Hematopoietic multipotent progenitor cell (in vitro differentiated cells): ENCODE measurements at regions not wholly inside any gene's neighbourhood (a gene's known extent, or its start where the extent isn't known, plus 50 kb on each side); places are given as distances from the start of the nearest gene placed in this dataset.

Experiments used
- DNase-seq, 3 donors: peaks; one replicate each; pipeline ENCODE4 v3.0.0-alpha.2; 2011 to 2015; ENCODE audit warnings: low read depth in 2 of 3, low spot score in 2 of 3

- DNase-seq, result no peak
These were observed 304.9 kb upstream of the DUSP10 start for GRCh38 chr1:222046684-222047263.

- DNase-seq, result no peak
These were observed 303.9 kb upstream of the DUSP10 start for GRCh38 chr1:222045786-222046185.

DNA sequence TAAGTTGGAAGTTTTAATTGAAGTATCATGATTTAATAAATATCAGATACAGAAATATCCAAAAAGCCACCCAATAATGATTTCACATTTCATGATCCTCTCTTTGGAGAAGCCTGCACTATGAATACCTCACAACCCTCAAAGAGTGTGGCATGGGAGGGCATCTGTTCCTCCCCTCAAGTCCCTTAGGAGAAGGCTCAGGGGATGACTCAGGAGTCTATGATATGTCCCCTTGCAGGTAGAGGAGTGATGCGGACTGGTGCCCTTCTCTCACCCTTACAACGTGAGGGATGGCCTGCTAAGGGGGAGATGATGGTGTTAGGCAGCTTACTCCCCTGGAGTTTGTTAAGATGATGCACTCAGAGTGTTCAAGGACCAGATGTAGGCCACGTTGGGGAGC lies 303.3 kb upstream of the DUSP10 start:
- no peak for DNase-seq

GRCh38 chr1:222043444-222044292 lies 301.8 kb upstream of the DUSP10 start:
- DNase-seq, result no peak

GRCh38 chr1:222042120-222042519 lies 300.2 kb upstream of the DUSP10 start:
- DNase-seq, result no peak

DNA sequence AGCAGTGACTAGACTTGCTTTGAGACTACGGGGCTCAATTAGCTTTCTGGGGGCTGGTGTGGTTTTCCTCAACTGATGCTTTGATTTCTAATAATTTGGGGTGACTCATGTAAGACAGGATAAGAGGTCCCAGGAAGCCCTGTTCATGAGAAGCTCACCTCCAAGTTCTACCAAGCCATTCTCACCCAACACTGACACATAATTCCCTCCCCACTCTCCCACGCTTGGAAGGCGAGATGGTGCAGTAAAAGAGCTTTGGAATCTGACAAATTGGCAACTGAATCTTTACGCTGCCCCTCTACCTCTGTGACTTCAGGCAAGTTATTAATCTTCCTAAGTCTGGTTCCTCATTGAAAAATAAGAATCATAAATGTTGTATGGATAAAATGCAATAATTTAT lies 299.1 kb upstream of the DUSP10 start:
- DNase-seq, result no peak

- DNase-seq, result no peak
These were observed 298.4 kb upstream of the DUSP10 start for GRCh38 chr1:222040121-222040805.

DNA sequence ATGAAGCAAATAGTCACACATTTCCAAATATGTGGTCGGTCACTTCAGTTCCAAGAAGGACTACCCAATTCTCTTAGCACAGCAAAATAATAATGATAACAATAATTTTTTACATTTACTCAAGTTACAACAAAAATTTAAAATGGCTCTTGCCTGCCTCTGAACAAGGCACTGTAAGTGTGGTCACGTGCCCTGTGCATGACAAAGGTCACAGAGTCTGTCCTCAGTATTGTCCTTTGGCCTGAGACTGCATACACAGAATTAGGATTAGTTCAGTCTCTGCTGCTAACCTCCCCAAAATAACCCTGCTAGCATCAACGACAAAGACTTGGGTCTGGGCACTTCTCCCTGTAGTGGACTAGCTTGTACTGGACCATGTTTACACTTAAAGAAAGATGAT lies 297.1 kb upstream of the DUSP10 start:
- DNase-seq, result no peak

DNA sequence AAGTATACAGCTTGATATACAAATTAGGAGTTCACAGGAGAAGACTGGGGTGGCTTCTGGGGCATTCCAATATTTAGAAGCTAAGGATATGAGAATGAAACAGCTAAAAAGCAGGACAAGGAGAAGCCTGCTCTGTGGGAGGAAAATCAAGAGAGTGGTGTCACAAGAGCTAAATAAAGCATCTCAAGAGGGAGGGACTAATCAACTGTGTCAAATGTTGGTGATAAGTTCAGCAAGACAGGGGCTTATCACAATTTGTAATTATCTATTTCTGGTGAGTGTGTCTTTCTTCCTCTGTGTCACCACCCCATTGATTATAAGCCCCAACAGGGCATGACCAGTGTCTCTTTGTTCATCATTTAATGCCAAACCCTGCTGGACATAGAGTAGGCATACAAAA lies 295.8 kb upstream of the DUSP10 start:
- no peak for DNase-seq

- DNase-seq, result peak in 1 of 3 donors; percentile 39
These were observed 292.9 kb upstream of the DUSP10 start for GRCh38 chr1:222034790-222035189.

GRCh38 chr1:222033450-222033849 lies 291.6 kb upstream of the DUSP10 start:
- DNase-seq, result no peak

DNA sequence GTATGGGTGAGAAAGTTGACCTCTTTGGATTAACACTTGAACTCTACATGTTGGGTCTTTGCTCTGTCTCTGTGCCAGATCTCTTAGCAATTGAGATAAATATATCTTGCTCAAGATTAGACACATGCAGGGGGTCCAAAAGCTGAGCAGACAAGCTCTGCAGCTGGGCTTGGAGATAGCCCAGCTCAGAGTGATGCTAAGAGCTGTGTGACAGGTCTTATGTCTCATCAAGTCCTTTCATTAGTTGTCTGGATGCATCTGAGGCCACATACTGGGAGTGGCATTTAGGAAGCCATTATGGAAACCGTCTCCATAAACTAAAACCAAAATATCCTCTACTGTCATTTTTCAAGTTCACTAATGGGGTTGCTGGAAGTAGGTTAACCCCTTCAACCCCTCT lies 289.4 kb upstream of the DUSP10 start:
- DNase-seq, result no peak

DNA sequence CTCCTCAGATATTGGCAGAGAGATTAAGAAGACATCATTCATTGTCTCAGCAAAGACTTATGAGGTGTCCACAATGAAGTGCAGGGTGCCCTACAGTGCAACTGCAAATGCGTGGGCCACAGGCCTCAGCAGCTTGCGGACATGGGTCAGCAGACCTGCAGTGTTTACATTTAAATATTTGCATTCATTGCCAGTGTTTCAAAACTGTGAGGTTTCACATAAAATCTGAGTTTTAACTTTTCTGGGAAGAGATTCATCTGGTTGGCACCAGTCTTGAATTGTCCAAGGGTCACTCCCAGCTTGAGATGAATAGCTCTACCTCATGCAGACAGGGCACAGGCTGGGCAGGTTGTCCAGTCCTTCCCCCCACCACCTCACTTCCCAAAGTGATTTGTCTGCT lies 286.8 kb upstream of the DUSP10 start:
- no peak for DNase-seq

DNA sequence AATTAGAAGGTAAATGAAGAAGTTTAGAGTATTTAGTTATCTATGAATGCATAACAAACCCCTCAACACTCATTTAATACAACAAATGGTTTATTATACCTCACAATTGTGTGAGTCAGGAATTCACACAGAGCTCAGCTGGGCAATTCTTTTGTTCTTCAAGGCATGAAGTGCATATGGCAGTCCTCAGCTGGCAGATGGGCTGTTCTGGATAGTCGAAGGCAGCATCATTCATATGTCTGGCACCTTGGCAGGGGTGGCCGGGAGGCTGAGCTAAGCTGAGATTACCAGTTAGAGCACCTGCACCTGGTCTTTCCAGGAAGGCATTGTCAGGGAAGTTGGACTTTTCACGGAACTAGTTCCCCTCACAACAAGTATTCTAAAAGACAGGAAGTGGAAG lies 286.2 kb upstream of the DUSP10 start:
- no peak for DNase-seq

- no peak for DNase-seq
These were observed 284.4 kb upstream of the DUSP10 start for GRCh38 chr1:222026280-222026679.

GRCh38 chr1:222023025-222023424 lies 281.1 kb upstream of the DUSP10 start:
- no peak for DNase-seq

DNA sequence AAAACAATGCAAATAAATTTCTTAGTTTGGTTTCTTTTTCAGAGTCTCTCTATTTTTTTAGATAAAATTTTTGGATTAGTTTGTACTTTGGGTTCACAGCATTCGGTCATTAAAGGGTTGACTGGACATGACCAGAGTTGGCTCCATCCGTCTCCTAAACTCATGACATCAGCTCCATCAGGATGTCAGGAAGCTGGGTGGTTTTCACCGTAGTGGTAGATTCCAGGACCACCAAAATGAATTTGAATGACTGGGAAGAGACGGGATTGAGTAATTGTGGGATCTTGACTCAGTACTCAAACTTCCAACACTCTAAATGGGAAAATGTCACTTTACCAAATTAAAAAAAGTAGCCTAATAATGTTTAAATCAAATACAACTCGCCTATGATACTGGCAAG lies 279.2 kb upstream of the DUSP10 start:
- no peak for DNase-seq

- DNase-seq, result no peak
These were observed 278.7 kb upstream of the DUSP10 start for GRCh38 chr1:222020553-222020952.

GRCh38 chr1:222019029-222019428 lies 277.1 kb upstream of the DUSP10 start:
- DNase-seq, result no peak

GRCh38 chr1:222018041-222018440 lies 276.2 kb upstream of the DUSP10 start:
- no peak for DNase-seq

DNA sequence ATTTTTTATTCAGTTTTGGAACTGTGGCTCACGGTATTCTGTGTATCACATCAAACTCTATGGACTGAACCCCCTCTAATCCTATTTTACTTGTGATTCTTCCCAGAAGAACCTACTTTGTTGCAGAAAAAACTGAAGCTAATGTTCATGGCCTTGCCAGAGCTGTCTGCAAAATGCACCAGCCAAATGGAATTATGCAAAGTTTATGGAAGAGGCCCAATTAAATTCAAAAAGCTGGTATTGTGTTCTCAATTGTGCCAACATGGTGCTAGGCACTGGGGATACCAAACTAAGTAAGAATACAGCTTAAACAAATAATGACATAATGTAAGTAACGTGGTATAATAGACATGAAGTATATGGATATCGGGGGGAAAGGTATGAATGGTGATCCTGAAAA lies 273.8 kb upstream of the DUSP10 start:
- DNase-seq, result no peak

DNA sequence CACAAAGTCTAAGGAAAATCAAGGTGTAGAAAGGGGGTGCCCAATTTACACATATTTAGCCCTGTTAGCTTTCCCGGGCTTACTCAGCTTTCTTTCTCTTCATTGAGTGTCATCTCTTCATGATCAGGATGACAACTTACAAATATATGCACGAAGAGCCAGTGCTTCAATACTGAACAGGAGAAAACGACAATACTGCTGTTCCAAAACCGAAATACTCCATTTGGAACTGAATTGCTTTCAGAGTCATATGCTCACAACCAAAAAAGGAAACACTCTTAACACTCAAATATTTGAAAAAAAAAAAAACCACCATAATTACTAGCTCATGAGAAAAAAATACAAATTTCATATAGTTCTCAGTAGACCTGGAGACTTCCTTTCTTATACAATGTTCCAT lies 272.1 kb upstream of the DUSP10 start:
- no peak for DNase-seq
